GM12892 (cell line): ENCODE measurements at regions not wholly inside any gene's neighbourhood (a gene's known extent, or its start where the extent isn't known, plus 50 kb on each side); places are given as distances from the start of the nearest gene placed in this dataset.

Source experiments
- POLR2A ChIP-seq: IDR thresholded peaks from 2 replicates; pipeline ENCODE4 v1.6.1; 2011; ENCODE audit warnings: low read depth, low read length, control low read depth
- POLR2AphosphoS5 ChIP-seq: IDR thresholded peaks from 2 replicates; pipeline ENCODE4 v1.6.1; 2011; ENCODE audit warnings: low read depth, low read length, control low read depth
- TAF1 ChIP-seq: IDR thresholded peaks from 2 replicates; pipeline ENCODE4 v1.6.1; 2011; ENCODE audit warnings: low read depth, mild to moderate bottlenecking, control low read depth, low read length, borderline replicate concordance

DNA sequence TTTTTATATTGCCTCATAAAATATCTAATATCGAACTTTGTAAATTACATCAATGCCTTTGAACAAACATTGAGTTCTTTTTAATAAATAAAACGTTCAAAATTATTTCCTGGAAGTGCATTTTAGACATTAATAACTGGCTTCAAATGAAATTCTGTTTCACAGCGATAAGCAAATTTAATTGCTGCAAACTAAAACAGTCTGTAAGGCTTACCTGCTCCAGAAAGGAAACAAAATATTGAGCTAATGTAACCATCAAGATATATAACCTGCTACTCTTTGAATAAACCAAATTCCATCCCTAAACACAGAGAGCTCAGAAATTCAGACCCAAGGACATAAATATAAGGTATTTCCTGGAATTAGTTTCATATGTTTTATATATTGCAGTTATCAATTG is 651.3 kb downstream of the MED13L start:
- no peak for TF ChIP-seq POLR2A
- TF ChIP-seq POLR2AphosphoS5 = no peak
- no peak for TF ChIP-seq TAF1
